SH-SY5Y (cell line): ENCODE measurements at regions not wholly inside any gene's neighbourhood (a gene's known extent, or its start where the extent isn't known, plus 50 kb on each side); places are given as distances from the start of the nearest gene placed in this dataset.

ENCODE experiments used
- GATA2 ChIP-seq: IDR thresholded peaks from 2 replicates; pipeline ENCODE4 v1.6.1; 2011; ENCODE audit warnings: mild to moderate bottlenecking, low read depth, low read length
- GATA3 ChIP-seq: IDR thresholded peaks from 2 replicates; pipeline ENCODE4 v1.6.1; 2011; ENCODE audit warnings: low read depth, mild to moderate bottlenecking, low read length, moderate library complexity

DNA sequence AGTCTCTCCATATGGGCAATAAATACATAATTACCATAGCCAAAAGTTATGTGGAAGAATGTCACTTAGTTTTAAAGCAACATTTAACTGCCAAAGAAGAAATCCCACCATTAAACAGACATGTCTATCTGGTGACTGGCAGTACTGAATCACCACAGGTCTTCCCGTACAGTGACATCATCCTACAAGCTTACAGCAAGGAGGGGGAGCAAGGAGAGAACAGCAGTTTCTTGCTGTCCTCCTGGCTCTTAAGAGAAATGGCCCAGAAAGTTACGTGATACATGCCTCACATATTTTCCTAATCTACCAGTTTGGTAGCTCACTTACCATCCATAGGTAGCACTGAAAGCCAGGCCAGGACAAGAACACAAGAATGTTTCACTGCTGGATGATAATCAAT, 671.0 kb downstream of the DMRTA1 start:
- TF ChIP-seq GATA2, result no peak
- TF ChIP-seq GATA3, result no peak
